ENCODE measurements at regions not wholly inside any gene's neighbourhood (a gene's known extent, or its start where the extent isn't known, plus 50 kb on each side); places are given as distances from the start of the nearest gene placed in this dataset.

DNA sequence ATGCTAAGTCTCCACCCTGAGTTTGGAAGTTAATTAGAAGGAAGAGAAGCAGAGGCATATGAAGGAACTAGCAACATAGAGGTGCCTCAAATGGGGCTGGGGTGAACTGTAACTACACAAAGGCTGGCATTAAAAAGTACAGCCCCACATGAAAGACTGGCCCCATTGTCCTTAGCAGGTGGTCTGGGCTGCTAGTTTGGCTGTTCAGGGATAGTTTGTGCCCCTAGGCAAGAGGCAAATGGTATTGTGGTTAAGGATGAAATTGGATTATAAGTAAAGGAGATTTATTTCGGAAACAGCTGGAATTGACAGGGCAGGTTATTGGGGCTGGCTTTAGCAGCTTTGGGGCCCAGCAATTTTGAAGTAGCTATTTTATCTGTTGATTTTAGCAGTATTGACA is 365.7 kb upstream of the TNP1 start:
- TF ChIP-seq POLR2A (IDR thresholded peaks at IDR 0.05) = no peak
- TF ChIP-seq, protein P1, sequence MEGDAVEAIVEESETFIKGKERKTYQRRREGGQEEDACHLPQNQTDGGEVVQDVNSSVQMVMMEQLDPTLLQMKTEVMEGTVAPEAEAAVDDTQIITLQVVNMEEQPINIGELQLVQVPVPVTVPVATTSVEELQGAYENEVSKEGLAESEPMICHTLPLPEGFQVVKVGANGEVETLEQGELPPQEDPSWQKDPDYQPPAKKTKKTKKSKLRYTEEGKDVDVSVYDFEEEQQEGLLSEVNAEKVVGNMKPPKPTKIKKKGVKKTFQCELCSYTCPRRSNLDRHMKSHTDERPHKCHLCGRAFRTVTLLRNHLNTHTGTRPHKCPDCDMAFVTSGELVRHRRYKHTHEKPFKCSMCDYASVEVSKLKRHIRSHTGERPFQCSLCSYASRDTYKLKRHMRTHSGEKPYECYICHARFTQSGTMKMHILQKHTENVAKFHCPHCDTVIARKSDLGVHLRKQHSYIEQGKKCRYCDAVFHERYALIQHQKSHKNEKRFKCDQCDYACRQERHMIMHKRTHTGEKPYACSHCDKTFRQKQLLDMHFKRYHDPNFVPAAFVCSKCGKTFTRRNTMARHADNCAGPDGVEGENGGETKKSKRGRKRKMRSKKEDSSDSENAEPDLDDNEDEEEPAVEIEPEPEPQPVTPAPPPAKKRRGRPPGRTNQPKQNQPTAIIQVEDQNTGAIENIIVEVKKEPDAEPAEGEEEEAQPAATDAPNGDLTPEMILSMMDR (IDR thresholded peaks at IDR 0.05) = no peak
